Muscle of back (tissue), 3 donors: ENCODE measurements at regions not wholly inside any gene's neighbourhood (a gene's known extent, or its start where the extent isn't known, plus 50 kb on each side); places are given as distances from the start of the nearest gene placed in this dataset.
"Not testable (repeated sequence)": the region's sequence is repeated elsewhere in the genome, so short reads cannot be mapped to it uniquely, and the experiment has no call there.

ENCODE experiments used
- DNase-seq, 3 donors: peaks; one replicate each; pipeline versions ENCODE4 v3.0.0 to v3.0.0-alpha.2; 2013

- not testable (repeated sequence) for DNase-seq
Measured at GRCh38 chr1:169052171-169052570, 54.3 kb upstream of the ATP1B1 start.

DNA sequence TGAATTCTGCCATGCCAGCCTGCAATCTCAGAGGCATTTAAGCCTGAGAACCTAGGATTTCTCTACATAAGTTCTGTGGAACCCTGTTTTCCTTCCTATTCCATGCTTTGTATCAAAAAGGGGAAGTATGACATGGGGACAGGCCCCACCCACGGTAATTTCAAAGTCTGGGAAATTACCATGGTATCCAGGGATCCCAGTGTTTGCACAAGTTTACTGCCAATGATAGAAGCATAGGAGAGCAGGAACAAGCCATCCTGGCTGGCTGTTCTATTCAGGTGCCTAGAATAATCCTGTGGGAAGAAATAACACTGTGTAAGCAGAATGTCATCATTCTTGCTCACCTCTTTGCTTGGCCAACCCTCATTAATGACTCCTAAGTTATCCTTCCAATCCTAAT lies 53.8 kb upstream of the ATP1B1 start:
- no peak for DNase-seq

DNA sequence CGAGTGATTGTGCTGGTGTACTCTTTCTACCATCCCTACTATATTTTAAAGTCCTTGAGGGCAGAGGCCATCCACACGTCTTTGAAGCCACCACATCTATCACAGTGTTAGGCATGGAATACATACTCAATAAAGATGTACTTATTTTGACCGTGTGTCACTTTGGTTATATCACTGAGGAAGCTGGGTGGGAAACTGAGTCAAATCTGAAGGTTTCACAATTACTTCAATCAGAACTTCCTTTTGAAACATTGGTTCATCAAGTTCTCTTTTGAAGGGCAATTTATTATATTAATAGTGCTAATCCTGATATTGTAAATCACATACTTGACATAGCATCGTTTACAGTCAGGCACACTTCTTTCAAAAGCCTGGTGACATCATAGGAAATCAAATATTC lies 53.3 kb upstream of the ATP1B1 start:
- no peak for DNase-seq
